DMS79 (cell line): ENCODE measurements at regions not wholly inside any gene's neighbourhood (a gene's known extent, or its start where the extent isn't known, plus 50 kb on each side); places are given as distances from the start of the nearest gene placed in this dataset.
"Not testable (repeated sequence)": the region's sequence is repeated elsewhere in the genome, so short reads cannot be mapped to it uniquely, and the experiment has no call there.

Source experiments
- DNase-seq: peaks from one replicate; lab custom pipeline; 2025; lab: John Stamatoyannopoulos, UW

DNA sequence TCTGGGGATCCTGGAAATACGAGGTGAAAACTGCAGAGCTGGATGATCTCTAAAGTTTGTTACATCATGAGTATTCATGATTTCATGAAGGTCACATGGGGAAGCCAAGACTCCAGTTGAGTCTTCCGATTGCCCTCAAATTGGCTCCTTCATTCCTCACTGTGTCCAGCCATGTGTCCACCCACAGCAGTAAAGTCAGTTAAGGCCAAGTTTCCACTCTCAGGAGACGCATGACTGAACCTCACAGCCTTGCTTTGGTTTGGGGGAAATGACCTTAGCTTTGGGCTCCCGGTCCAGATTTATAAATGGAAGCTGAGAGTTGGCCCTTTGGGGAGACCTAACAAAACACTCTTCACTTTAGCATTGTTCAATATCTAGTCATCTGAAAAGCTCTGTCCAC, 289.7 kb upstream of the MCTP2 start:
- DNase-seq, result no peak

DNA sequence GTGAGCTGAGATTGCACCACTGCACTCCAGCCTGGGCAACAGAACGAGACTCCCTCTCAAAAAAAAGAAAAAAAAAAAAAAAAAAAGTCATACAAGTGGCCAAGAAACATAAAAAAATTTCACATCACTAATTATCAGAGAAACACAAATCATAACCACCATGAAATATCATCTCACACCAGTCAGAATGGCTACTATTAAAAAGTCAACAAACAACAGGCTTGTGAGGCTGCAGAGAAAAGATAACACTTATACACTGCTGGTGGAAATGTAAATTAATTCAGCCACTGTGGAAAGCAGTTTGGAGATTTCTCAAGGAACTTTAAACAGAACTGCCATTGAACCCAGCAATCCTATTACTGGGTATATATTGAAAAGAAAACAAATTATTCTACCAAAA, 291.1 kb upstream of the MCTP2 start:
- no peak for DNase-seq

DNA sequence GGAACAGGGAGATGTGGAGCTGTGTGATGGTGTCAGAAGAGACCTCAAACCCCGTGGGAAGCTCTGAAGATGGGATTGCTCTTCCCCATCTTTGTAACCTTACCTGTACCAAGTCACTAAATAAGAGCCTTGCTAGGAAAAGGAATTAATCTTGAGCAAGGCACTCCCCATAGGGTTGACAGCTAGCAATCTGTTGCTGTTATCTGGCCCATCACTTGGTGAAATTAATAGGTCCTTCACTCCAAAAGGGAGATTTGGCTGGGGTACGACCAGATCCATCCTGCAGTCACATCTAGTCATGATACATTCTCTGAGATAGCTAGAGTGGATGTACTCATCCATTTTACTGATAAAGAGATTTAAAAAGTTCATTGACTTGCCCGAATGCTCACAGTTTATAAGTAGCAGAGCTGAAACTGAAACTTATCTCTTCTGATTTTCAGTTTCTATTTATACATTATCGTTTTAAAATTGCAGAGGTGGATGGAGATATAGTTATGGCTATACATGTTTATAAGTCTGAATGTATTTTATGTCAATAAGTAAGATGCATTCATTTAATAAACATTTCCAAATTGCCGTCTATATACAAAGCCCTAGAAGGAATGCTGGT, 299.1 kb upstream of the MCTP2 start:
- no peak for DNase-seq

DNA sequence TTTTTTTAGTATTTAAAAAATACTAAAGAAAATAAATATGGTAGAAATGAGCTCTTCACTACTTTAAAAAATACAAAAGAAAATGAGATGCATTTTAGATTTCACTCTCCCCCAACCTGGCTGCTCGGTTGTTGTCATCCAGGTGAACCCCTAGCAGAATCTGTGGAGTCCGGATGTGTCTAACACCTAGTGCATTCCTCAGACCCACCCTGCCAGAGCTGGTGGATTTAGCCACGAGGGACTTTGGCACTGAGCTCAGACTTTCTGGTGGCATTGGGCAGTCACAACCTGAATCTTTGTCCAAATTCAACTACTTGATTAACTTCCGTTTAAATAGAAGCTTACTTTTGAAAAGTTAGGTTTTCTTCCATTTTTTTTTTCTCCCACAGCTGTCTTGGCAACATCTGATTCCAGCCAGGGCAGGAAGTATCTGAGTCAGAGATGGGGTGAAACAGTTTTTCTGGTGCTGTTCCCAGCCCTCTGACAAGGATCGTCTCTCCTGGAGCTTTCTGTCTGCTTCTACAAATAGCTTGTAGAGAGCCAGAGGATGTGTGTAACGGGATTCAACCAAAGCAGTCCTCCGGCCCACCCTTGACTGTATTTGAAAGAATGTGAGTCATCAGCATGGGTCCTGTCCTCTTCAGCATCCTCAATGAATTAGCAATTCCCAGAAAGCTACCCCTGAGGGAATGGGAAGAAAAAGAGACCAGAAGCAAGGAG, 301.8 kb upstream of the MCTP2 start:
- no peak for DNase-seq

DNA sequence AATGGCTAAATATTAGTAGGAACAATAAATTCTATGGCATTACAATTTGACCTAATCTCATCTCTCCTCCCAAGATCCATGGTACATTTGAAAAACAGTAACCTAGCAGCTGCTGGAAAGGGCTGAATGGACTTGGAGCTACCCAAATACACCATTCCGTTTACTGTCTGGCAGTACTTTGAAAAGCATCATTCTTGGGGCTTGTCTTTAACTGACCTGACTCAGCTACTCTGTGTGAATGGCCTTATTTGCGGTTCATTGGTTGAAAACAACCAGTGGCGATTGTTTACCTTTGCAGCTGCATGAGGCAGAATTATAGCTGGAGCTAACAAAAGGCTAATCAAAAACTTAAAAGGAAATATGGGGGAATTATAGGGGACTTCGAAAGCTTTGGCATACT, 311.2 kb upstream of the MCTP2 start:
- DNase-seq, result no peak

DNA sequence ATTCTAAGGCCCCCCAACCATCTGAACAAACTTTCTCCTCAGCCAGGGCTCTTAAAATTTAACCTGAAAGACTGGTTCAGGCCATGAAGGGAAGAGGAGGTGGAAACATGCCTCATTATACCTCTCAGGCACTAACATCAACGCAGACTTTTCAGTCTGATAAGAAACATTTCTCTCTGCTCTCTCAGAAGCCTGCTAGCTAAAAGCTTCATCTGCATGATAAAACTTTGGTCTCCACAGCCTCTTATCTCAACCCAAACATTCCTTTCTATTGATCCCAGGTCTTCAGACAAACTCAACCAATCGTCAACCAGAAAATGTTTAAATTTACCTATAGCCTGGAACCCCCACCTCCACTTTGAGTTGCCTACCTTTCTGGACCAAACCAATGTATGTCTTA, 312.6 kb upstream of the MCTP2 start:
- DNase-seq, result not testable (repeated sequence)

DNA sequence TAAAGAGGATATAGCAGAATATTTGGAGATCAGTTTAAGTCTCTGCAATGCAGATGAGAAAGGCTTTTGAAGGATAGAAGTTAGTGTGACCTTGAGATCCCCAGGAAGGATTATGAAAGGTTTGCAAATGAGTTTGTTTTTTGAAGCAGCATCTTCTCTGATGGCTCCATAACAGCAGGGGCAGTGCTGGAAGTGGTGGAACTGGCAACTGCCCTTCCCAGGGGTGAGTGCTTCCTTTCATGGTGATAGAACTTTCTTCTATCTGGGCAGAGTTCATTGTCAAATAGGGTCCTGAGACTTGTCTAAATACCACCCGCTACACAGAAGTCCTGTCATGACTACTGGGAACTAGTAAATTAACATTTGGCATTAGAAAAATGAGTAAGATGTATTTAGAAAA, 314.2 kb upstream of the MCTP2 start:
- DNase-seq, result no peak

DNA sequence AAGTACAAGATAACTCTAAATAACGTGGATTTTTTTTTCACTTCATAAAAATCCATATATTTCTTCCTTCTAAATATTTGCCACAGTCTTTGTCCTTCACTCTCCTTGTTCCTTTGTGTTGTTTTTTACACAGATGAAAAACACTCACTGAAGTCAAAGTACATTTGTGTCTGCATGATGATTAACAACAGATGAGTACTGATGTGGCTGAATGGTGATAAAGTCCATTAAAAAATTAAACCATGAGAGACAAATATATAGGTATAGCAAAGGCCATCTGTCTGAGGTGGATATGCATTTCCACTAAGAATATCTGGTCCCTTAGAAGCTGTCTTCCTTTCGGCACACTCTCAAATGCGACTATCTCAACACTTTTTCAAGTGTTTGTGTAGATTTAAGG, 317.5 kb upstream of the MCTP2 start:
- no peak for DNase-seq

DNA sequence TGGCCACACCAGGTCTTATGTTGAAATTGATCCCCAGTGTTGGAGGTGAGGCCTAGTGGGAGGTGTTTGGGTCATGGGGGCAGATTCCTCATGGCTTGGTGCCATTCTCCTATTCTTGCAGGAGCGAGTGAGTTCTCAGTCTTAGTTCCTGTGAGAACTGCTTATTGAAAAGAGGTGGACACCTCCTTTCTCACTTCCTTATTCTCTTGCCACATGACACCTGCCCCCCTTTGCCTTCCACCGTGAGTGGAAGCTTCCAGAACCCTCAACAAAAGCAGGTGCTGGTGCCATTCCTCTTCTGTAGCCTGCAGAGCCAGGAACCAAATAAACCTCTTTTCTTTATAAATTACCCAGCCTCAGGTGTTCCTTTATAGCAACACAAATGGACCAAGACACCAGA, 318.1 kb upstream of the MCTP2 start:
- DNase-seq, result no peak

DNA sequence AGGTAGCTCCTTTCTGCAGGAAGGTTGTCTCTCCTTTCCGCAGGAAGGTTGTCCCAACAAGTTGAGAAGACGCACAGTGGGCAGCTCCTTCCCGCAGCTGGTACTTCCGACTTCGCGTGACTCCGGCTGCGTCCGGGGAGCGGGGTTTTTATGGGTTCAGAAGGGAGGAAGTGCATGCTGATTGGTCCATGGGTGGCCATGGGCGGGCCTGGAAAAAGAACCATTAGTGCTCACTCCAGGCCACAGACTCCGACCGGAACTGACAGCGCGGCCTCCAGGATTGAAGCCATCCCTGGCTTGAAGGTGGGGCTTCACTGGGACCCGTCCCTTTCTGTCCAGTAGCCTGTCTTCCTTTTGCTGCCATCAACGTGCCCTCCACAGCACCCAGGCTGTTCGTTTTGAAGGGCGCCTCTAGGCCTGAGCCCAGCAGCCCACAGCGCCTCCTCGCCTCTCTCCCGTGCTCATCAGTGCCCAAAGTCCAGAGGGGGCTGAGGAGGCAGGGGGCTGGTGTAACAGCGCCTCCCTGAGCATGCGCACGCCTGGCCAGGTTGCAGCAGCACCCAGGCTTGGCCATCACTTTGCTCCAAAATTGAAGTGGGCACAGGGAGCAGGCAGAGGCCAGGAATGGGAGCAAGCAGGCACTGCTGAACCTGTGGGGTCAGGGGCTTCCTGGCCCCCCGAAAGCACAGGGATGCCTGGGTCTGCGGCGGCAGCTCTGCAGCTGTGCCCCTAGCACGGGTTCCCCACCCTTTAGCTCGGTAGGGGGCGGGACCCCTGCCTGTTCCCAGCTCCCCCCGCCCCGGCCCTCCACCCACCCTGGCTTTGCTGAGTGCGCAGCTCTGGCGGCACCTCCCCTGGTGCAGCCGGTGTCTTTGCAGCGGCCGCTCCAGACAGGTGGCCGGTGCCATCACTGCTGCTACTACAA, 330.6 kb upstream of the MCTP2 start:
- no peak for DNase-seq

DNA sequence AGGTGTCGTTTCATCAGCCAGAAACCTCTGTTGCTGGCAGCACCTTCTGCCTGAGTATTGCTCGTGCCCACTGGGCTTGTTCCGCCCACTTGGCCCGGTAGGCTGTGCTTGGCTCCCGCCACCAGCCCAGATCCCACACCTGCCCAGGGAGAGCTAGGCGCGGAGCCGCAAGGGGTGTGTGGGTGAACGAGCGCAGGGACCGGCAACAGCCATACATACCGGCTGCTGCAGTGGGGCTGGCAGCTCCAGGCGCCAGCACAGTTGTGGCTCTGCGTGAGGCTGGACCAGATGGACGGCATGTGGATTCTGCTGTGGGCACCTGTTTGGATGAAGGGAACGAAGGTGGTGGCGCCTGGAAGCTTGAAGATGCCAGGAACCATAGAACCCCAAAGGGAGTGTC, 331.5 kb upstream of the MCTP2 start:
- no peak for DNase-seq

DNA sequence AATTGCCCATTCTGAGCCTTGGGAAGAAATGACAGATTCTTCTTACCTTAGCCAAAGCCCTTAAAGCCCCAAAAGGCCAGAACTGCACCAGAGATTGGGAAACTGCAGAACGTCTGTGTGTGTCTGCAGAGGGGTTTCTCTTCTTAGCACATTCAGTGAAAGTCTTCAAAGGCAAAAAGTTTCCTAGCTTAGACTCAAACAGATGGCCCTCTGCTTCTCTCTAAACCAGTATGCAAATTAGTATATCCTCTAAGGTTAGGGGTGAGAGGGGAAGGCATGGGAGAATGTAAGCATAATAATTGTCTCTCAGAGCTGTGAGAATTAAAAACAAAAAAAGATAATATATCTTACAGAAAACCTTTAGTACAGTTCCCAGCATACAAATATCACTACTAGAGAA, 334.0 kb upstream of the MCTP2 start:
- DNase-seq, result no peak

DNA sequence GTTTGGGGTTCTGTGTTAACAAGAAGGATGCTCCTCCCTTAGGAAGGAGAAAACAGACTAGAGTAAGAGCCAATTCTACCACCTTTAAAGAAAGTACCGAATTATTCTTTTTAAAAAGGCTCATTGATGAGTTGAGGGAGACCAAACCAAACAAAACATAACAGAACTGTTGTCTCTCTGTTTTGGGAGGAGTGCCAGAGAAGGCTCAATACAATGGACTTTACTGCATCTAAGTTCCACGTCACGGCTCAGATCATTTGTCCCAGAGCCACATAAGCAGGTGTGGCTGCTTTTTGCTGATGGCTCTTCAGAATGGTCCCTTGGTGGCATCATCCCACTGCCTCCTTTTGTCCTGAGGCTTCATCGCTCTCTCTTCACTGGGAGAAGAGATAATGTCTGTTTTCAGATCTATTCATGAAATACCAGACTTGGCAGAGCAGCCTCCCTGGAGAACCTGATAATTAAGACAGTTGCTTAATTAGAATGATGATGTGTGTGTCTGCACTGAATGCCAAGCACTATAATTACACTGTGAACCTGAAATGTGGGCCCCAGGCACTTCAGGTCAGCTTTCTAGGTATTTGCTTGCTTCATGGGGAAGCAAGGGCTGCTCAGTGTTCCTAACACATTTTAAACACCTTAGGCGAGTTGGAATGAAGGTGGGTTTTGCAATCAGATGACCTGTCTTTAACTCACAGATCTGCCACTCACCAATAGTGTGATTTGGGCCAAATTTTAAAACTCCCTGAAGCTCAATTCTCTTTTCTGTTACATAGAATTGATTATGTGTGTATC, 335.2 kb upstream of the MCTP2 start:
- no peak for DNase-seq

DNA sequence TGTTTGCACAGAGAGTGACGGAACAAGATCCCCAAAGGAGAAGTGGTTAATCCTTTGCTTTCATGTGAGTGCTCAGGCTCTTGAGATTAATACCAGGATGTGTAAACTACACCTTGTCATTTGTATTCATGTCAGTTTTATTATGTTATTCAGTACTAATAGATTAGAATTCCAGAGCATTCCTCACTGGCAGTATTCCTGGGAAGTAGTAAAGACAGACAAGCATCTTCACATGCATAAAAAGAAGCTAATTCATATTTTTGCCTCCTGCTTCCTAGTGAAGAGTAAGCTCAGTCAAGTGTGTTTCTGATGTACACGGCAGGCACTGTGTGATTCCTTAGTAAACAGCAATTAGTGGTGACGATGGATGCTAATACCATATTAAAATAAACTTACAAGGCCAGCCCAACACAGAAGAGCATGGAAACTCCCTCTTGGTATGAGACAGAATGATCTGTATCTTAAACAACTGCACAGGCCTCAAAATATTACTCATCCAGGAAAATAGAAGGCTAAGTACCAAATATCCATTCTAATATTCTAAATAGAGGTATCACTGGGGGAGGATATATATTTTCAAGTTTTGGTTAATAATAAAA, 336.8 kb upstream of the MCTP2 start:
- DNase-seq, result no peak

DNA sequence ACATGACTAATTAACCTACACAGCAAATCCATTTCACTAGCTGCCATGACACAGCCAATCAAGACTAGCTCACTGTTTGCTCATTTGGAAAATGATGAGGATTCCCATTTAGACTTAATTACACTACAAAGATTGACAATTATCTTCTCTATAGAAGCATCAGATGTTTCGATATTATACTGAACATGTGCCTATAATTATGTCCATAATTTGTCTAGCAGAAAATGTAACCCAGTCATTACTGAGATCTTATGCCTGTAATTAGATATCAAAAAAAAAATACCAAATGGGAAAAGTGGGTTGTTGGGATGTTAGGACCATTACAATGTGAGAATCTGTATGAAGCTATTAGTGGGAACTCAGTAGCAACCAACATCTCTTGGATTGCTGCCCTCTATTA, 344.2 kb upstream of the MCTP2 start:
- no peak for DNase-seq

DNA sequence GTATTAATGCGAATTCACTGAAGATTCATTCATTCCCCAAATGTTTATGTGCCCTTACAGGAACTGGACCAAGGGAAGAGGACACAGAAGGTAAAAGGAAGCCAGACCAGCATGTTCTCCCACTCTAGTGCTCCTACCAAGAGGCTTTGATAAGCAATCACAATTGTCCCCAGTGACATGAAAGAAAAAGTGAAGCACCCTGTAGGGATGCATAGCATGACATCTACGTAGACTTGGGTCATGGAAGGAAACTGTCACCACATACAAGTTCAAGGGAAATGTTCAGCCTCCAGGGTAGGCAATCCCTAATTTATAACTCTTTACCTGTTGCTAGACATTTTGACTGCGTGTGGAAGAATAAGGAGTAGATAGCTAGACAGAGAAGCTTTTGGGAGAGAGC, 348.6 kb upstream of the MCTP2 start:
- no peak for DNase-seq

DNA sequence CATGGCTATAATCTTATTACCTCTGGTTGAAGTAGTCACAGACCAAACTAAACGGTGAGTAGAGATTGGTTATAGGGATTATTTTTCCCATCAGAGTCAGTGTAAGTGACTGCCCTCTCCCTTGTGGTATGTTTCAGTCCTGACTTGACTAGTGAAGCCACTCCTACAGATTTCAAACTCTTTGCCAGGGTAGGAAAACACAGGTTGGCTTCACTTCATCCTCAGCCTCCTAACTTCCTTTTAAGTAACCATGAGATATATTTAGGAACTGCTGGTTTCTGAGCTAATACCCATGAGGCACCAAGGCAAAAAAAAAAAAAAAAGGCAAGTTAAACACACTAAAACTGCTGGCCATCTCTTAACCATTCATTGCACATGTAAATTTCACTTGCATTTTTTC, 349.2 kb upstream of the MCTP2 start:
- no peak for DNase-seq

DNA sequence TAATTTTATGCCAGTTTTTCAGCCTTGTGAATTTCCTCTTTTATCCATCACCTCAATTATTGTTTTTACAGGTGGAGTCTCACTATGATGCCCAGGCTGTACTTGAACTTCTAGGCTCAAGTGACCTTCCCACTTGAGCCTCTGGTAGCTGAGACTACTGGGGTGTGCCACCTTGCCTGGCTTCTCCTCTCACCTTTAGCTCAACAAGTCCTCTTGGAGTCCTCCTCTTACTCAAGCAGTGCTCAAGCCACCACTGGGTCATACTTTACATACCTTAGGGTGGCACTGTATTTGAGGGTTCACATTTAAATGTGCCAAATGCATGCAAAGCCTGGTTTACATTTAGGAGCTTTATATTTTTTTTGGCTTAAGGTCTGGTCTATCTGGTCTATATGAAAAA, 350.1 kb upstream of the MCTP2 start:
- DNase-seq, result no peak

DNA sequence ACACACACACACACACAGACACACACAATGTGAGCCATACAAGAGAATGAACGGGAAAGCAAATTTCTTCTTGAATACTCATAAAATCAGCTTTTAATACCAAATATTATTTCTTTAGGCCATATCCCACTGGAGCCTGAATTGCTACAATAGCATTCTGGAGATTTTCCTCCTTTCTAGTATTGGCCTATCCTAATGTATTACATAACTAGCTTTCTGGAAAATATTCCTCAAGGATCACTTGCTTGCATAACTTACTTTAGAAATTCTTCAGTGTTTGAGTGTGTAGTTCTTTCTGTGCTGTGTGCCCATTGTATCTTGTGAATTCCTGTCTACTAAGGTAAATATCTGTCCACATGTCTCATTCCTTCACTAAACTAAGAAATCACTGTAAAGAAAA, 351.0 kb upstream of the MCTP2 start:
- no peak for DNase-seq

DNA sequence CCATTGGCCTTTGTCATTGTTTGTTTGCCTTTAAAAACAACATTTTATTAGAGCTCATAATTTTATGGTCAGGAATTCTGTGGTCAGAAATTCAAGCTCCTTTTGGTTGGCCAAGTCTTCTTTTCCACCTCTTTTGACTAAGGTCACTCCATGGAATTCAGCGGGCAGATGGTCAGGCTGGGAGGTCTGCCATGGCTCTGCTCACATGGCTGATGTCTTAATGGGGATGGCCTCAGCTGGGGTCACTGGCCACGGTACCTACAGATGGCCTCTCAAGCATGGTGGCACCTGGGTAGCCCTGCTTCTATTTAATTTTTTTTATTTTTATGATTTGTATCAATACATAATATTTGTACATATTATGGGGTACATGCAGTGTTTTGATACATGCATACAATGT, 360.8 kb upstream of the MCTP2 start:
- DNase-seq, result no peak

DNA sequence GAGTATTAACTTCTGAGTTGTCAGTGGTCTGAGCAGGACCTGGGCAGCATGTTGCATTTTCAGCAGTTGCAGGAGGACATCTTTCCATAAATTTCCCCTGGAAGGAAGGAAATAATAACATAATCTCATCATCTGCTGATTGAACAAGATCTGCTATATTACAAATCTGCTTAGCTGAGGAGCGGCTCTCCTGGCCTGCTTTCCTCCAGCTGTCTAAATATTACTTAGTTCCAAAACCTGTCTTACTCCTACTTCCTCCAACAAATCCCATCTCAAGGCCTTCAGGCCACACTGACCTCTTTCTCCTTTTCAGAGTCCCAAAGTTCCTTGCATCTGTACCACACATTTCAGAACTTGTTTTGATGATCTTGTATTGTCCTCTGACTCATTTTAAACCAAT, 364.4 kb upstream of the MCTP2 start:
- DNase-seq, result no peak

DNA sequence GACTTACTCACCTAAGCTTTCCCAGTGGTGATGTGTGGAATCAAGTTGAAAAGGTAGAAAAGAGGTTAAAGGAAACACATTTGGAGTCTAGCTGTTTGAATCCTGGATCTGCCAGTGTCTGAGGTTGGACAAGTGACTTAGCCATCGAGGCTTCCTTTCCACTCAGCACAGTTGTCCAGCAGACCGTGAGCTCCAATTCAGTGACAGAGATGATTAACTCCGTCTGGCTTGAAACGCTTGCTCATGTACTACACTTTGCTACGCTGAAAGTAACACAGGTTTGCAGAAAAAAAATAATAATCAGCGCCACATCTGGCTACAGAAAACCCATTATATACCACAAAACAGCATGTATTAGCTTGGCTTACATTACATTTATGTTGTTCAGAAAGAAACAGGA, 364.9 kb upstream of the MCTP2 start:
- no peak for DNase-seq
